Skeletal muscle cell (primary cell): ENCODE measurements at regions not wholly inside any gene's neighbourhood (a gene's known extent, or its start where the extent isn't known, plus 50 kb on each side); places are given as distances from the start of the nearest gene placed in this dataset.

Source experiments
- DNase-seq: peaks from one replicate; pipeline ENCODE4 v3.0.0-alpha.2; 2010; ENCODE audit warnings: low read depth
- H3K4me3 ChIP-seq: 2 replicates; pipeline ENCODE4 v1.5.1; 2011; ENCODE audit warnings: low read depth, mild to moderate bottlenecking, control low read depth, low read length, moderate library complexity

GRCh38 chr17:59513934-59514841, 51.2 kb upstream of the DHX40 start:
- DNase-seq = peak; percentile 74
- H3K4me3 ChIP-seq = no peak overlapping the region
